Upper lobe of right lung (tissue), 1 donor: ENCODE measurements at regions not wholly inside any gene's neighbourhood (a gene's known extent, or its start where the extent isn't known, plus 50 kb on each side); places are given as distances from the start of the nearest gene placed in this dataset.

Experiments used
- ATAC-seq: fragments of 200-7000 bp; cut with Tn5 transposase; one replicate; pipeline ENCODE4 v1.9.1; 2020; ENCODE audit warnings: mild to moderate bottlenecking, moderate library complexity
- DNase-seq: peaks from one replicate; pipeline ENCODE4 v3.0.0-alpha.2; 2020
- H3K27ac ChIP-seq: fragments of 200-600 bp; one replicate; pipeline ENCODE4 v1.8.0; 2022
- H3K27me3 ChIP-seq: fragments of 200-600 bp; one replicate; pipeline ENCODE4 v1.8.0; 2022; ENCODE audit warnings: mild to moderate bottlenecking
- H3K36me3 ChIP-seq: fragments of 200-600 bp; one replicate; pipeline ENCODE4 v1.8.0; 2022
- H3K4me1 ChIP-seq: fragments of 200-600 bp; one replicate; pipeline ENCODE4 v1.8.0; 2022
- H3K4me3 ChIP-seq: fragments of 200-600 bp; one replicate; pipeline ENCODE4 v1.8.0; 2022; ENCODE audit warnings: mild to moderate bottlenecking
- H3K9me3 ChIP-seq: fragments of 200-600 bp; one replicate; pipeline ENCODE4 v1.8.0; 2022
- intact Hi-C: fragments of 100-400 bp; cut with DNase I; formaldehyde crosslinking; loops from one replicate; pipeline ENCODE4 v1.11.0; 2022
- TF ChIP-seq, protein P1 (sequence below): fragments of 200-600 bp; IDR thresholded peaks from one replicate; pipeline ENCODE4 v1.8.0; 2022; ENCODE audit warnings: antibody characterized with exemption
- donor health status: DM: no; HTN: yes; CAD: no; lungs with severe emphysema.

GRCh38 chr10:44457259-44457658 lies 72.4 kb upstream of the CXCL12 start:
- Histone ChIP-seq H3K36me3 (no peaks in the 10 kb centered on the region), H3K4me1 (no peaks in the 10 kb centered on the region), H3K27me3 (no peaks in the 10 kb centered on the region), H3K9me3 (no peaks in the 10 kb centered on the region), H3K27ac (no peak overlapping the region), H3K4me3 (no peak overlapping the region)
- DNase-seq: no peak
- no peak for ATAC-seq
- intact Hi-C loops: no loop called here
- TF ChIP-seq, protein P1, sequence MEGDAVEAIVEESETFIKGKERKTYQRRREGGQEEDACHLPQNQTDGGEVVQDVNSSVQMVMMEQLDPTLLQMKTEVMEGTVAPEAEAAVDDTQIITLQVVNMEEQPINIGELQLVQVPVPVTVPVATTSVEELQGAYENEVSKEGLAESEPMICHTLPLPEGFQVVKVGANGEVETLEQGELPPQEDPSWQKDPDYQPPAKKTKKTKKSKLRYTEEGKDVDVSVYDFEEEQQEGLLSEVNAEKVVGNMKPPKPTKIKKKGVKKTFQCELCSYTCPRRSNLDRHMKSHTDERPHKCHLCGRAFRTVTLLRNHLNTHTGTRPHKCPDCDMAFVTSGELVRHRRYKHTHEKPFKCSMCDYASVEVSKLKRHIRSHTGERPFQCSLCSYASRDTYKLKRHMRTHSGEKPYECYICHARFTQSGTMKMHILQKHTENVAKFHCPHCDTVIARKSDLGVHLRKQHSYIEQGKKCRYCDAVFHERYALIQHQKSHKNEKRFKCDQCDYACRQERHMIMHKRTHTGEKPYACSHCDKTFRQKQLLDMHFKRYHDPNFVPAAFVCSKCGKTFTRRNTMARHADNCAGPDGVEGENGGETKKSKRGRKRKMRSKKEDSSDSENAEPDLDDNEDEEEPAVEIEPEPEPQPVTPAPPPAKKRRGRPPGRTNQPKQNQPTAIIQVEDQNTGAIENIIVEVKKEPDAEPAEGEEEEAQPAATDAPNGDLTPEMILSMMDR: no peak

DNA sequence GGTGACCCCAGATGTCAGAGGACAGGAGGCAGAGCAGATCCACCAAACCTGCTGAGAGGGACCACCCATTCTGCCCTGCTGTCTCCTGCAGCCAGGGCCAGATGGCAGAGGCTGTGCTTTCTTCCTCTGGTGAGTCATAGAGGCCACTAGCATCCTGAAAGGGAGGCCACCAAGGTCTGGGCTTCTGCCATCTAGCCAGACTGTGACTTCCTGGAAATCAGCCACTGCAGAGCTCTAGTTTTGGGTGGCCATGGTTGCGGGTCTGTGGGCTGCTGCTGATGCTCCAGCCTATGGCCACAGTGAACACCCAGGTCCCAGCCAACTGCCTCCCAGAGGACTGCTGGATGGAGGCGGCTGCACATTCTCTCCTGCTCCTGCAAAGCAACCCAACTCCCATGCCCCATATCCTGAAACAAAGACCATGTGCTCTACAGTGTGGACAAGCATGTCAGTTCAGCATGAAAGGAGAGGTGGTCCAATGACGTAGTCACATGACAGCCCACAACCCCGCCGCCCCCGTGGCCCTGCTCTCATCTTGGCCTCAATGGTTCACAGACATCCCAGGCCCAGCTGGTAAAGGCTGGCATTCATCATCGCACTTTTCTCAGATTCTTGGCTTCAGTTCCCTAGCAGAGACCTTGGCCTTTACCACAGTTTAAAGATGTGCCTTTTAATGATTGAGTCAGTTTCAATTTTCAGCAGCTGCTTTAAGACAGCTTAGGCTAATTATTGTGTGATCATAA lies 73.9 kb upstream of the CXCL12 start:
- intact Hi-C loops: no loop called here
- H3K36me3 ChIP-seq: no peaks in the 10 kb centered on the region
- H3K9me3 ChIP-seq: no peaks in the 10 kb centered on the region
- no peaks in the 10 kb centered on the region for H3K4me1 ChIP-seq
- H3K27ac ChIP-seq: no peak overlapping the region
- ATAC-seq: no peak
- DNase-seq: no peak
- H3K4me3 ChIP-seq: no peak overlapping the region
- TF ChIP-seq, protein P1: no peak
- no peaks in the 10 kb centered on the region for H3K27me3 ChIP-seq

DNA sequence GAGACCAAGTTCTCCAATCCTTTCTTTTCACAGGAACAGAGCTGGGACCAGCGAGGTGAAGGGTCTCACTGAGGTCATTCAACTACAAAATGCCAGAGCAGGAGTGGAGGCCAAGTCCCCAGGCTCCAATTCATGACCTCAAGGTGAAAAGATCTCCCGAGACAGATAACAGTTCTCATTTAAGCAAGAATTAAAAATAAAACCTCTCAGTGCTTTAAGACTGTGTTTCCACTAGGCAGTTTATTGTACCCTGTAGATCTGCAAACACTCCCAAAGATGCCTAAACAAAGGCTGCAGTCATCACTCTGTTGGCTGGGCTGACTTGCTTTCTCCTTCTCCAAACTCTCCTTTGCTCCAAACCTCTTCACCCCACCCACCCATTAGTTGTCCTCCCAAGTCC lies 74.8 kb upstream of the CXCL12 start:
- no peak for DNase-seq
- intact Hi-C loops: no loop called here
- Histone ChIP-seq H3K36me3 (no peaks in the 10 kb centered on the region), H3K4me3 (no peak overlapping the region), H3K9me3 (no peaks in the 10 kb centered on the region), H3K4me1 (no peaks in the 10 kb centered on the region), H3K27me3 (no peaks in the 10 kb centered on the region), H3K27ac (no peak overlapping the region)
- TF ChIP-seq, protein P1: no peak
- ATAC-seq: no peak

DNA sequence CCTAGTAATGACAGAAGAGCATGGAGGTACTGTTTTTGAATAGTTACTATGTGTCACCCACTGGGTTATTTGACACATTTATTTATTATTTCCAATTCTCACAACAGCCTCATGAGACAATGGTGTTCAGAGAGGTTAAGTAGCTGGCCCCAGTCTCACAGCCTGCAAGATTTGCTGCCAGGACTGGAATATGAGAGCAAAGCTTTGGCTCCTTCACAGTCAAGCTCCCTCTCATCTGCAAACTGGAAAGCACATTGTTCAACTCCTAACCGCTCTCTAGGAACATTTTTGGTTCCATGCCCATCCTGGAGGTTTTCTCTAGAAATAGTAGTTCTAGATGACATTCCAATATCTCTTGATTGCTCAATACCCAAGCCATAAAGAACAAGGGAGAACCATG lies 75.5 kb upstream of the CXCL12 start:
- Histone ChIP-seq H3K27me3 (no peaks in the 10 kb centered on the region), H3K9me3 (no peaks in the 10 kb centered on the region), H3K36me3 (no peaks in the 10 kb centered on the region), H3K4me3 (no peak overlapping the region), H3K27ac (no peak overlapping the region), H3K4me1 (no peaks in the 10 kb centered on the region)
- ATAC-seq (no peak), DNase-seq (no peak)
- TF ChIP-seq, protein P1: no peak
- intact Hi-C loops: no loop called here

- no peaks in the 10 kb centered on the region for H3K36me3 ChIP-seq
- H3K27me3 ChIP-seq: no peaks in the 10 kb centered on the region
- H3K9me3 ChIP-seq: no peaks in the 10 kb centered on the region
- H3K27ac ChIP-seq: no peak overlapping the region
- intact Hi-C loops: no loop called here
- no peak for DNase-seq
- no peaks in the 10 kb centered on the region for H3K4me1 ChIP-seq
- TF ChIP-seq, protein P1: no peak
- ATAC-seq: no peak
- H3K4me3 ChIP-seq: no peak overlapping the region
Measured at GRCh38 chr10:44462338-44462914, 77.5 kb upstream of the CXCL12 start.
